ENCODE measurements at regions not wholly inside any gene's neighbourhood (a gene's known extent, or its start where the extent isn't known, plus 50 kb on each side); places are given as distances from the start of the nearest gene placed in this dataset.

DNA sequence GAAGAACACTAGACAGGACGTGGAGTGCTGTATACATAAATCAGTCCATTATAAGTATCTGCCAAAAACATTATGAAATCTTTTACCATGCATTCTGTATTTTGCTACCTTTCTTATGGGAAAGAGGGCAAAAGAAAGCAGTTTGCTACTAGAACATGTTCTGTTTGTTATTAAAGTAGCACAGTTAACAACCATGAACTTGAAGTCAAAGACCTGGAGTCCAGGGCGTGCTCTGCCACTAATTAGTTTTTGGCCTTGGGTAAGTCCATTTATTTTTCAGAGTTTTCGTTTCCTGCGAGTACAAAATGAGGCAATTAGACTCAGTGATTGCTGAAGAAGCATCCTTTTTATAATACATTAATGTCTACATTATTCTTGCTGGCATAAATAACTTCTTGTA is 143.3 kb upstream of the AGTR1 start:
- TF ChIP-seq CEBPB (IDR thresholded peaks at IDR 0.05) (no peak), TAF1 (IDR thresholded peaks at IDR 0.05; ENCODE audit: low read depth) (no peak), REST (IDR thresholded peaks at IDR 0.05; ENCODE audit: low read depth) (no peak), RAD21 (IDR thresholded peaks at IDR 0.05; ENCODE audit: low read depth) (no peak), NFIC (IDR thresholded peaks at IDR 0.05) (no peak), CREB1 (IDR thresholded peaks at IDR 0.05; ENCODE audit: low read depth) (no peak), YY1 (IDR thresholded peaks at IDR 0.05; ENCODE audit: low read depth) (no peak)

- TF ChIP-seq CEBPB (IDR thresholded peaks at IDR 0.05) (no peak), EP300 (IDR thresholded peaks at IDR 0.05; ENCODE audit: borderline replicate concordance) (no peak), NFIC (IDR thresholded peaks at IDR 0.05) (no peak), TCF12 (IDR thresholded peaks at IDR 0.05; ENCODE audit: low read depth) (no peak), TAF1 (IDR thresholded peaks at IDR 0.05; ENCODE audit: low read depth) (no peak), USF1 (IDR thresholded peaks at IDR 0.05) (no peak), REST (IDR thresholded peaks at IDR 0.05; ENCODE audit: low read depth) (no peak), ZBTB7A (IDR thresholded peaks at IDR 0.05; ENCODE audit: low read depth) (no peak), EGR1 (IDR thresholded peaks at IDR 0.05) (no peak), FOXM1 (IDR thresholded peaks at IDR 0.05; ENCODE audit: borderline replicate concordance, low read depth) (no peak), YY1 (IDR thresholded peaks at IDR 0.05; ENCODE audit: low read depth) (no peak), MAX (IDR thresholded peaks at IDR 0.05) (no peak), RAD21 (IDR thresholded peaks at IDR 0.05; ENCODE audit: low read depth) (no peak), CREB1 (IDR thresholded peaks at IDR 0.05; ENCODE audit: low read depth) (no peak), TEAD4 (IDR thresholded peaks at IDR 0.05) (no peak)
These were observed 141.0 kb upstream of the AGTR1 start for GRCh38 chr3:148556664-148557063.

DNA sequence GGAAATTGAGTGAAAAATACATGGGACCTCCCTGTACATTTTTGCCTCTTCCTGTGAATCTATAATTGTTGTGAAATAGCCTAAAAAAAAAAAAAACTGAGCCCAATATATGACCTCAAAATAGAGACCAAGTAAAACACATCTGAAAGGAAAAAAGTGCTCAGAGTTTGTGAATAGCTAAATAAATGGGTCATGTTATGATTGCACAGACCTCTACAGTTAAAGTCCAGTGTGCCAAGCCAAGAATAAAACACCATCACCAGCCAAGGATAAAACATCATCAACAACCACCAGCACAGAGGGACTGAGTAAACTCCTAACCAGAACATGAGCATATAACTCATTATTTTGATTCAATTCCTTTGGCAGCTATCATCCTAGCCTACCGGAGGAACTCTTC is 115.6 kb upstream of the AGTR1 start:
- no peak for TF ChIP-seq TCF12 (IDR thresholded peaks at IDR 0.05; ENCODE audit: low read depth)
- TF ChIP-seq NFIC (IDR thresholded peaks at IDR 0.05), result no peak
- no peak for TF ChIP-seq EGR1 (IDR thresholded peaks at IDR 0.05)

- no peak for TF ChIP-seq TAF1 (IDR thresholded peaks at IDR 0.05; ENCODE audit: low read depth)
- TF ChIP-seq TCF12 (IDR thresholded peaks at IDR 0.05; ENCODE audit: low read depth), result no peak
- no peak for TF ChIP-seq EP300 (IDR thresholded peaks at IDR 0.05; ENCODE audit: borderline replicate concordance)
- TF ChIP-seq FOXM1 (IDR thresholded peaks at IDR 0.05; ENCODE audit: borderline replicate concordance, low read depth), result no peak
- TF ChIP-seq USF1 (IDR thresholded peaks at IDR 0.05), result no peak
- TF ChIP-seq CEBPB (IDR thresholded peaks at IDR 0.05), result no peak
- TF ChIP-seq YY1 (IDR thresholded peaks at IDR 0.05; ENCODE audit: low read depth), result no peak
- TF ChIP-seq EGR1 (IDR thresholded peaks at IDR 0.05), result no peak
These were observed 113.9 kb upstream of the AGTR1 start for GRCh38 chr3:148583793-148584192.

DNA sequence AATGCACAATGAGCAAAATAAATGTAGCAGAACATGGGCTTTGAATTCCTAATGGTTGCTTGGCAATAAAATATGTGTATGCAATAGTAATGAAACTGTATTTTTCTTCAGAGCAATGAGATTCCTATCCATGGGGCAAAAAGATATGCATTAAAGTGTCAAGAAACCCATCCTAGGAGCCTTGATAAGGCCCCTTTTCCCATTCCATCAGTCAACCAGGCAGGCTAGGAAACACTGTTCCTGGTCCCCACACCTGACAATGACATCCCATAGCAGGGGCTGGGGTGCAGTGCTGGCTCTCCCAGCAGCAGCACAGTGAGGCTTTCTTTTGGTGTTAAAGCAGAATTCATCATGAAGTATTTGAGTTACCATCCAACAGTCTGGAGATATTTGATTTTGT is 113.3 kb upstream of the AGTR1 start:
- TF ChIP-seq CEBPB (IDR thresholded peaks at IDR 0.05), result no peak

- TF ChIP-seq RAD21 (IDR thresholded peaks at IDR 0.05; ENCODE audit: low read depth) (no peak), CREB1 (IDR thresholded peaks at IDR 0.05; ENCODE audit: low read depth) (no peak), REST (IDR thresholded peaks at IDR 0.05; ENCODE audit: low read depth) (no peak), EP300 (IDR thresholded peaks at IDR 0.05; ENCODE audit: borderline replicate concordance) (no peak), USF1 (IDR thresholded peaks at IDR 0.05) (no peak), EGR1 (IDR thresholded peaks at IDR 0.05) (no peak), YY1 (IDR thresholded peaks at IDR 0.05; ENCODE audit: low read depth) (no peak), NFIC (IDR thresholded peaks at IDR 0.05) (no peak), TEAD4 (IDR thresholded peaks at IDR 0.05) (no peak), CEBPB (IDR thresholded peaks at IDR 0.05) (no peak), FOXM1 (IDR thresholded peaks at IDR 0.05; ENCODE audit: borderline replicate concordance, low read depth) (no peak), TAF1 (IDR thresholded peaks at IDR 0.05; ENCODE audit: low read depth) (no peak), TCF12 (IDR thresholded peaks at IDR 0.05; ENCODE audit: low read depth) (no peak), ZBTB7A (IDR thresholded peaks at IDR 0.05; ENCODE audit: low read depth) (no peak), MAX (IDR thresholded peaks at IDR 0.05) (no peak)
These were observed 111.9 kb upstream of the AGTR1 start for GRCh38 chr3:148585671-148586379.
